Activated CD8-positive, alpha-beta T cell treated with anti-CD3 and anti-CD28 coated beads for 36 hours (primary cell): ENCODE measurements at regions not wholly inside any gene's neighbourhood (a gene's known extent, or its start where the extent isn't known, plus 50 kb on each side); places are given as distances from the start of the nearest gene placed in this dataset.
A peak's percentile ranks its signal among the peaks of the same experiment; 100 is the strongest.

ENCODE experiments used
- ATAC-seq: fragments of 200-7000 bp; cut with Tn5 transposase; one replicate; pipeline ENCODE4 v1.10.0; 2021; ENCODE audit warnings: mild to moderate bottlenecking, moderate library complexity
- CTCF ChIA-PET: fragments of 350-600 bp; sonication (Branson Sonifier 250); formaldehyde crosslinking; loops from one replicate; lab custom pipeline; 2021; ENCODE audit warnings: antibody characterized with exemption; lab: Charles Lee
- POLR2A ChIA-PET: fragments of 350-600 bp; sonication (Branson Sonifier 250); formaldehyde crosslinking; loops from one replicate; lab custom pipeline; 2021; ENCODE audit warnings: antibody characterized with exemption; lab: Charles Lee
- DNase-seq: peaks from one replicate; pipeline ENCODE4 v3.0.0-alpha.2; 2020
- H3K27ac Mint-ChIP-seq: one replicate; pipeline ENCODE4 v1.8.0; 2021; ENCODE audit warnings: mild to moderate bottlenecking, mixed read lengths
- H3K27me3 Mint-ChIP-seq: one replicate; pipeline ENCODE4 v1.8.0; 2021; ENCODE audit warnings: mixed read lengths
- H3K36me3 Mint-ChIP-seq: one replicate; pipeline ENCODE4 v1.8.0; 2021; ENCODE audit warnings: low read depth, mixed read lengths
- H3K4me1 Mint-ChIP-seq: one replicate; pipeline ENCODE4 v1.8.0; 2021; ENCODE audit warnings: low read depth, mixed read lengths
- H3K4me3 Mint-ChIP-seq: one replicate; pipeline ENCODE4 v1.8.0; 2021; ENCODE audit warnings: mild to moderate bottlenecking, moderate library complexity, mixed read lengths
- H3K9me3 Mint-ChIP-seq: one replicate; pipeline ENCODE4 v1.8.0; 2021; ENCODE audit warnings: mixed read lengths
- intact Hi-C: fragments of 100-400 bp; cut with micrococcal nuclease; formaldehyde crosslinking; loops from one replicate; pipeline ENCODE4 v1.10.0; 2022
- TF ChIP-seq, protein P1 (sequence below): fragments of 200-600 bp; IDR thresholded peaks from one replicate; pipeline ENCODE4 v1.8.0; 2022; ENCODE audit warnings: antibody characterized with exemption, mild to moderate bottlenecking

DNA sequence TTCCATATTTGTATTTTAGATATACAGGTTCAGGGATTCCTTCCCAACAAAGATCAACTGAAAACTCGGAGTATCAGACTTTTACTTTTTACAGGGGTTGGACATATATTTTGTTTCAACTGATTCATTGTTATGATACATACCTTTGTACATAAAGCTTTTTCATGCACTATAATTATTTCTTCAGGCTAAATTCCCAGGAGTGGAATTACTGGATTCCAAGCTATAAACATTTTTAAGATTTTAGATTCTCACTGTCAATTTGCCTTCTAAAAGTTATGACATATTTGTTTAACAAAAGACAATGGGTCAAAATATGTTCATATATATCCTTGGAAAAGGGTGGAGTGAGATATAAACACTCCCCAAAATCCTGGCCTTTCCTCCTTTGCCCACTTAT lies 449.0 kb downstream of the PDCD6IP start:
- H3K27me3 Mint-ChIP-seq, result no peaks in the 10 kb centered on the region
- H3K4me1 Mint-ChIP-seq, result peaks cover 10% of the 10 kb centered on the region
- no peak overlapping the region for H3K4me3 Mint-ChIP-seq
- no peak overlapping the region for H3K27ac Mint-ChIP-seq
- intact Hi-C loops, result no loop called here
- ChIA-PET CTCF (interaction anchor here (1.7 to 6.0 kb wide), 2 partner anchors 11 to 13 kb away, joined by 5 to 30 read pairs; no protein-coding TSS in a partner anchor), POLR2A (no interaction called here)
- H3K36me3 Mint-ChIP-seq, result no peaks in the 10 kb centered on the region
- ATAC-seq (no peak), DNase-seq (no peak)
- no peaks in the 10 kb centered on the region for H3K9me3 Mint-ChIP-seq
- TF ChIP-seq, protein P1, sequence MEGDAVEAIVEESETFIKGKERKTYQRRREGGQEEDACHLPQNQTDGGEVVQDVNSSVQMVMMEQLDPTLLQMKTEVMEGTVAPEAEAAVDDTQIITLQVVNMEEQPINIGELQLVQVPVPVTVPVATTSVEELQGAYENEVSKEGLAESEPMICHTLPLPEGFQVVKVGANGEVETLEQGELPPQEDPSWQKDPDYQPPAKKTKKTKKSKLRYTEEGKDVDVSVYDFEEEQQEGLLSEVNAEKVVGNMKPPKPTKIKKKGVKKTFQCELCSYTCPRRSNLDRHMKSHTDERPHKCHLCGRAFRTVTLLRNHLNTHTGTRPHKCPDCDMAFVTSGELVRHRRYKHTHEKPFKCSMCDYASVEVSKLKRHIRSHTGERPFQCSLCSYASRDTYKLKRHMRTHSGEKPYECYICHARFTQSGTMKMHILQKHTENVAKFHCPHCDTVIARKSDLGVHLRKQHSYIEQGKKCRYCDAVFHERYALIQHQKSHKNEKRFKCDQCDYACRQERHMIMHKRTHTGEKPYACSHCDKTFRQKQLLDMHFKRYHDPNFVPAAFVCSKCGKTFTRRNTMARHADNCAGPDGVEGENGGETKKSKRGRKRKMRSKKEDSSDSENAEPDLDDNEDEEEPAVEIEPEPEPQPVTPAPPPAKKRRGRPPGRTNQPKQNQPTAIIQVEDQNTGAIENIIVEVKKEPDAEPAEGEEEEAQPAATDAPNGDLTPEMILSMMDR, result no peak

DNA sequence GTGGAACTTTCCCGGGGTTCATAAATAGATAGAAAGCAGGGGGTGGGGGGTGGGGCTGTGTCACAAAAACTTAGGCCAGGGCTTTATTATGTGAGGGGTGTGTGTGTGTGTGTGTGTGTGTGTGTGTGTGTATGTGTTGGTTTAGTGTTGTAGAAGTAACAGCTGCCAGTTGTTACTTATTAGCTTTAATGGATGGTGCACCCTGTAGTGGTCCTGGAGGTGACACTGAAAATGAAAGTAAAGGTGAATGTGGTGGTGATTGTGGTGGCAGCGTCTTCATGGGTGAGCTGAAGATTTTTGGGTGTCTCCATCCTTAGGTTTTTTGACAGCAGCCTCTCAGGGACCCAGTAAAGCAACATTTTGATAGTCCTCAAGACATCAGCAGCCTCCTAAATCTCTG lies 449.9 kb downstream of the PDCD6IP start:
- Mint-ChIP-seq H3K27me3 (no peaks in the 10 kb centered on the region), H3K36me3 (no peaks in the 10 kb centered on the region), H3K4me3 (no peak overlapping the region), H3K9me3 (no peaks in the 10 kb centered on the region), H3K27ac (no peak overlapping the region), H3K4me1 (peaks cover 10% of the 10 kb centered on the region)
- ChIA-PET POLR2A (interaction anchor here (0.7 kb wide), 1 partner anchor 141 kb away, joined by 3 read pairs; no protein-coding TSS in a partner anchor), CTCF (interaction anchor here (1.7 to 6.0 kb wide), 2 partner anchors 10 to 12 kb away, joined by 5 to 30 read pairs; no protein-coding TSS in a partner anchor)
- DNase-seq (peak; percentile 11), ATAC-seq (no peak)
- TF ChIP-seq, protein P1, result no peak
- intact Hi-C loops, result no loop called here

- H3K4me1 Mint-ChIP-seq, result no peaks in the 10 kb centered on the region
- ChIA-PET CTCF (interaction anchor here (0.7 kb wide), 1 partner anchor 76 kb away, joined by 3 read pairs; no protein-coding TSS in a partner anchor), POLR2A (no interaction called here)
- H3K36me3 Mint-ChIP-seq, result no peaks in the 10 kb centered on the region
- no peaks in the 10 kb centered on the region for H3K27me3 Mint-ChIP-seq
- no peak for DNase-seq
- no peaks in the 10 kb centered on the region for H3K9me3 Mint-ChIP-seq
- H3K4me3 Mint-ChIP-seq, result no peak overlapping the region
- no peak overlapping the region for H3K27ac Mint-ChIP-seq
- ATAC-seq, result no peak
- TF ChIP-seq, protein P1, result no peak
- intact Hi-C loops, result no loop called here
Observed at GRCh38 chr3:34254285-34254684, 455.9 kb downstream of the PDCD6IP start.

DNA sequence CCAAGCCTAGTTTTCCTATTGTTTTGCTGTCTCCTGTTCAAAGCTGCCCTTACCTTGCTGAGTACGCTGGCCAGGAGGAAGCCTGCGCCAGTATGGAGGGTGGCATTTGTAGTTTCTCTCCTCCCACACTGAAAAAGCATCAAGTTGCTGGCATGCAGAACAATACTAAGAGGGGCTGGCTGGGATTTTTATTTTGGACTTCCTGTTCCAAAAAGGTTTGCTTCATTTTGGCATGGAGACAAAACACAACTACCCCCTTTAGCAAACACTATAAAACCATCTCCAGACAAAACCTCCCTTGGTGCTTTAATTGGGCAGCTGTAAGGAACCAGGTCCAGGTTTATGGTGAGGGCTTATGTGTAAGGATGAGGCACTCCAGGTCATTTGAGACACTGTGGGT lies 457.6 kb downstream of the PDCD6IP start:
- peaks cover 2% of the 10 kb centered on the region for H3K4me1 Mint-ChIP-seq
- no peak overlapping the region for H3K27ac Mint-ChIP-seq
- no peaks in the 10 kb centered on the region for H3K9me3 Mint-ChIP-seq
- H3K4me3 Mint-ChIP-seq, result no peak overlapping the region
- ATAC-seq (no peak), DNase-seq (no peak)
- ChIA-PET CTCF (interaction anchor here (1.0 kb wide), 1 partner anchor 94 kb away, joined by 3 read pairs; no protein-coding TSS in a partner anchor), POLR2A (no interaction called here)
- TF ChIP-seq, protein P1, result no peak
- H3K36me3 Mint-ChIP-seq, result no peaks in the 10 kb centered on the region
- H3K27me3 Mint-ChIP-seq, result no peaks in the 10 kb centered on the region
- intact Hi-C loops, result no loop called here

DNA sequence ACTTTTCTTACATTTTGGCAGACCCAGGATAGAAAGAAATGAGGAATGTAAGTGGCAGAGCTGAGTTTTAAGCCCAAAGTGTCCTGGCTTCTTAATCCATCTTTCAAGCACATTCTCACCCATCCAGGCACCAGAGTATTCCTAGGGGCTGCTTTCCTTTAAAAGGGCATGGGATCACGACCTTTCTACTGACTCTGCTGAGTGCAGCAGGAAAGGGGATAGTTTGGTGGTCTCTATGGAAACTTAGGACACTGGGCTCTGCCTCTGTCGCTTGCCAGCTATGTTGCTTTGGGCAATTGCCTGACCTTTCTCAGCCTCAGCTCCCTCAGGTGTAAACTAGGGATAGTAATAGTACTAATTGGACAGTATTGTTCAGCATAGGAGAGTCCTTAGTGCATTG lies 458.4 kb downstream of the PDCD6IP start:
- DNase-seq (no peak), ATAC-seq (no peak)
- no peaks in the 10 kb centered on the region for H3K27me3 Mint-ChIP-seq
- H3K4me3 Mint-ChIP-seq, result no peak overlapping the region
- H3K27ac Mint-ChIP-seq, result no peak overlapping the region
- intact Hi-C loops, result no loop called here
- CTCF ChIA-PET, result interaction anchor here (1.0 to 2.2 kb wide), 2 partner anchors 93 to 427 kb away, joined by 3 to 5 read pairs; no protein-coding TSS in a partner anchor
- H3K9me3 Mint-ChIP-seq, result no peaks in the 10 kb centered on the region
- TF ChIP-seq, protein P1, result no peak
- no peaks in the 10 kb centered on the region for H3K36me3 Mint-ChIP-seq
- H3K4me1 Mint-ChIP-seq, result peaks cover 6% of the 10 kb centered on the region
- POLR2A ChIA-PET, result no interaction called here
